ENCODE measurements at regions not wholly inside any gene's neighbourhood (a gene's known extent, or its start where the extent isn't known, plus 50 kb on each side); places are given as distances from the start of the nearest gene placed in this dataset.
"Not testable (repeated sequence)": the region's sequence is repeated elsewhere in the genome, so short reads cannot be mapped to it uniquely, and the experiment has no call there.

DNA sequence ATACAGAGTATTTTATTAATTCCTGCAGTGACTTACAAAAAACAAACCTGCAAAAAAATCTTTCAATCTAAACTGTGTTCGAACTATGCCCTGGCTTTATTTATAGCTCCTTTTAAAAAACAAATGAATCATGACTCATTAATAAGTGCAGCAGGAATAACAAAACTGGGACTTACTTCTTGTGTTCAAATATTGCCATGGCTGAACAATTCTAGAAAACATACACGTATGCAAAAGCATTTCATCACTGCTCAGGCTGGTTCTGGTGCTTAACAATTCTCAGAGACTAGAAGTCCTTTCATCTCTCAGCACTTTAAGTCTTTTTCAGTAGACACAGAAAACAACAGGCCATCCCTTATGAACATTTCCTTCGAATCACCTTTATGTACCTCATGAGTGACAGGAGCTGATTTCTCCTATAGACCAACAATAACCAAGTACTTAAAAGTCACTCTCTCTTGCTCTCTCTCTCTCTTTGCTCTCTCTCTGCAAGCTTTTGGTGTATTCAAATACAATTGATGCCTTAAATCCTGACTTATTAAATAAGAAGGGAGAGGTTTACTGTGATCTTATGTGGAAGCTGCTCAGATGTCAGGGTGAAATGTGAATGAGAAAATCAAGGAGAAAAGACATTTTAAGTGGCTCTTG lies 268.8 kb downstream of the TTC8 start:
- TF ChIP-seq, protein P1, sequence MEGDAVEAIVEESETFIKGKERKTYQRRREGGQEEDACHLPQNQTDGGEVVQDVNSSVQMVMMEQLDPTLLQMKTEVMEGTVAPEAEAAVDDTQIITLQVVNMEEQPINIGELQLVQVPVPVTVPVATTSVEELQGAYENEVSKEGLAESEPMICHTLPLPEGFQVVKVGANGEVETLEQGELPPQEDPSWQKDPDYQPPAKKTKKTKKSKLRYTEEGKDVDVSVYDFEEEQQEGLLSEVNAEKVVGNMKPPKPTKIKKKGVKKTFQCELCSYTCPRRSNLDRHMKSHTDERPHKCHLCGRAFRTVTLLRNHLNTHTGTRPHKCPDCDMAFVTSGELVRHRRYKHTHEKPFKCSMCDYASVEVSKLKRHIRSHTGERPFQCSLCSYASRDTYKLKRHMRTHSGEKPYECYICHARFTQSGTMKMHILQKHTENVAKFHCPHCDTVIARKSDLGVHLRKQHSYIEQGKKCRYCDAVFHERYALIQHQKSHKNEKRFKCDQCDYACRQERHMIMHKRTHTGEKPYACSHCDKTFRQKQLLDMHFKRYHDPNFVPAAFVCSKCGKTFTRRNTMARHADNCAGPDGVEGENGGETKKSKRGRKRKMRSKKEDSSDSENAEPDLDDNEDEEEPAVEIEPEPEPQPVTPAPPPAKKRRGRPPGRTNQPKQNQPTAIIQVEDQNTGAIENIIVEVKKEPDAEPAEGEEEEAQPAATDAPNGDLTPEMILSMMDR (conservative IDR thresholded peaks at IDR 0.05): no peak
- no peak overlapping the region for H3K27ac ChIP-seq

DNA sequence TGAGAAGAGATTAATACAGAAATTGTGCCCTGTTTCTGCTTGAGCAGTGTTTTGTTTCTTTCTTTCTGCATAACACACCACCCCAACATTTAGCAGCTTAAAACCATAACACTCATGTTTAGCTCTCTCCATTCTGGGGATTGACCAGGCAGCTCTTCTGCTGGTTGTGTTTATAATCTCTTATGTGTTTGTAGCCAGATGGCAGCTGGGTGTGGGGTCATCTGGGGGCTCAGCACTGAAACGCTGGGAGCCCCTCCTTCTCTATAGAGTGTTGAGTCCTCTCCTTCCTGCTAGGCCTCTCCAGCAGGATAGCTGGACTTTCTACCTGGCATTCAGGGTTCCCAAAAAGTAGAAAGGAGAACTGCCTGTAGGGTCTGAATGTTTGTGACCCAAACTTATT lies 270.6 kb downstream of the TTC8 start:
- TF ChIP-seq, protein P1 (conservative IDR thresholded peaks at IDR 0.05): no peak
- H3K27ac ChIP-seq: no peak overlapping the region

DNA sequence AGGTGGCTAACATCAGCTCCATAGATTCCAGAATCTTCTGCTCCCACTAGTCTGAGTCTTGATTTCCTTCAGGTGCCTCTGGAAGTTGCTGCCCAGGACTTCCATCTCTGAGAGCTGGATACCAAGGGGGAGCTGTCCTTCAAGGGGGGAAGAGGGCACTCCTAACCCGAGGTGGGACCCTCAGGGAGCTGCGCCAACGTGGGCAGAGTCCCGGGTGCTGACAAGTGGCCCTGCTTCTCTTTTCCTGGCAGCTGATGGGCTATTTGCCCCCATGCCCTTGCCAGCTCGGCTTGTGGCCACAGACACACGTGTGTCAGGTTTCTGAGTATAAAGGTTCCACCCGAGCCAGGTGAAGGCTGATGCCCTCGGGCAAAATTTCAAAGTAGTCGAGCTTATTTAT lies 272.5 kb downstream of the TTC8 start:
- TF ChIP-seq, protein P1 (conservative IDR thresholded peaks at IDR 0.05): no peak
- H3K27ac ChIP-seq: no peak overlapping the region

DNA sequence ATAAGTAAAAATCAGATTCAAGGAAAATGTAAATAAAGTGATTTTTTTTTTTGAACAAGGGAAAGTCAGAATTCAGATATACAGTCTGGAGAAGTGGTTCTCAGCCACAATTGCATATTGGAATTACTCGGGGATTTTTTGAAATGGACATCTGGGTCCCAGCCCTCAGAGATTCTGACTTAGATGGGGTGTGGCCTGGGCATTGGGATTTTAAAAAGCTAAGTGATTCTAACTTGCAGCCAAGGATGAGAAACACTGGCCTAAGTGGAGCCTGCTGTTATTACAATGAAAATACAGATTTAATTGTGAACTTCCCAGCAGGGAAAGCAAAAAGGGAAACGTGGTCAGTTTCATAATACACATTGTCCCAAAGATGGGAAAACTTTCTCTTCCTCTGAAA lies 273.8 kb downstream of the TTC8 start:
- TF ChIP-seq, protein P1 (conservative IDR thresholded peaks at IDR 0.05): no peak
- no peak overlapping the region for H3K27ac ChIP-seq

DNA sequence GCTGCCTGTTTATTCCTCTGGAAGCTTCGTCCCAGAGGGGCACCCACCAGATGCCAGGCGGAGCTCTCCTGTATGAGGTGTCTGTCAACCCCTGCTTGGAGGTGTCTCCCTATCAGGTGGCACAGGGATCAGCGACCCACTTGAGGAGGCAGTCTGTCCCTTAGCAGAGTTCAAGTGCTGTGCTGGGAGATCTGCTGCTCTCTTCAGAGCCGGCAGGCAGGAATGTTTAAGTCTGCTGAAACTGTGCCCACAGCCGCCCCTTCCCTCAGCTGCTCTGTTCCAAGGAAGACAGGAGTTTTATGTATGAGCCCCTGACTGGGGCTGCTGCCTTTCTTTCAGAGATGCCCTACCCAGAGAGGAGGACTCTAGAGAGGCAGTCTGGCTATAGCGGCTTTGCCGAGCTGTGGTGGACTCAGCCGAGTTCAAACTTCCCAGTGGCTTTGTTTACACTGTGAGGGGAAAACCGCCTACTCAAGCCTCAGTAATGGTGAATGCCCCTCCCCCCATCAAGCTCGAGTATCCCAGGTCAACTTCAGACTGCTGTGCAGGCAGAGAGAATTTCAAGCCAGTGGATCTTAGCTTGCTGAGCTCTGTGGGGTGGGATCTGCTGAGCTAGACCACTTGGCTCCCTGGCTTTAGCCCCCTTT lies 279.8 kb downstream of the TTC8 start:
- H3K27ac ChIP-seq: not testable (repeated sequence)

DNA sequence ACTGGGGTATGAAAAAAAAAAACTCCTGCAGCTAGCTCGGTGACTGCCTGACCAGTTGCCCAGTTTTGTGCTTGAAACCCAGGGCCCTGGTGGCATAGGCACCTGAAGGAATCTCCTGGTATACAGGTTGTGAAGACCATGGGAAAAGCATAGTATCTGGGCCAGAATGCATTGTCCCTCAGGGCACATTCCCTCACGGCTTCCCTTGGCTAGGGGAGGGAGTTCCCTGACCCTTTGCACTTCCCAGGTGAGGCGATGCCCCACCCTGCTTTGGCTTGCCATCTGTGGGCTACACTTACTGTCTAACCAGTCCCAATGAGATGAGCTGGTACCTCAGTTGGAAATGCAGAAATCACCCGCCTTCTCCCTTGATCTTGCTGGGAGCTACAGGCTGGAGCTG lies 280.4 kb downstream of the TTC8 start:
- H3K27ac ChIP-seq: not testable (repeated sequence)

All from VCaP (cell line).